HCT116 (cell line): ENCODE measurements at regions not wholly inside any gene's neighbourhood (a gene's known extent, or its start where the extent isn't known, plus 50 kb on each side); places are given as distances from the start of the nearest gene placed in this dataset.

Experiments used
- ATAC-seq: fragments of 200-7000 bp; cut with Tn5 transposase; 2 replicates; pipeline ENCODE4 v1.9.1; 2020; ENCODE audit warnings: mild to moderate bottlenecking, moderate library complexity
- BruUV-seq: library from RNA; stranded (reverse); fragments of 400-500 nt; replicated peaks from 2 replicates; lab custom pipeline; 2021; lab: Mats Ljungman, UMichigan
- CTCF ChIA-PET: fragments of 300-600 bp; sonication (Branson Sonifier 250); formaldehyde crosslinking; loops from one replicate; lab custom pipeline; 2021; ENCODE audit warnings: antibody characterized with exemption; lab: Charles Lee
- POLR2A ChIA-PET: fragments of 300-600, 350-600 bp; sonication (Branson Sonifier 250); formaldehyde crosslinking; loops from one replicate; lab custom pipeline; 2021; ENCODE audit warnings: antibody characterized with exemption; lab: Charles Lee
- RAD21 ChIA-PET, 2 experiments: fragments of 300-600 bp; sonication (Branson Sonifier 250); formaldehyde crosslinking; loops; one replicate each; lab custom pipeline; 2023; ENCODE audit warnings: low total read pairs in 2 of 2; ENCODE audit not compliant: uncharacterized antibody in 2 of 2, unreplicated experiment in 2 of 2, low non-redundant PET in 1 of 2; lab: Charles Lee
- DNase-seq: peaks from one replicate; pipeline ENCODE4 v3.0.0-alpha.2; 2010; ENCODE audit warnings: low read depth, low spot score
- H2AFZ ChIP-seq: fragments of 200-600 bp; shearing (Covaris generic), sonication (generic); 2 replicates; pipeline ENCODE4 v1.6.1; 2017; ENCODE audit warnings: low read depth, mixed run types, mixed read lengths, antibody characterized with exemption, low read length; ENCODE audit not compliant: poor library complexity, severe bottlenecking
- H3K27ac ChIP-seq: 2 replicates; pipeline ENCODE4 v1.5.1; 2012; ENCODE audit warnings: low read depth, low read length
- H3K27me3 ChIP-seq: fragments of 200-600 bp; sonication (generic); 2 replicates; pipeline ENCODE4 v1.6.1; 2016; ENCODE audit warnings: mixed run types, low read length, mixed read lengths; ENCODE audit not compliant: insufficient read depth
- H3K36me3 ChIP-seq, 2 experiments: fragments of 200-500 bp in 1 of 2; fragments of 200-600 bp in 1 of 2; sonication (Bioruptor generic) in 1 of 2; sonication (generic) in 1 of 2; 2 replicates each; pipeline versions ENCODE4 v1.5.1 to v1.6.1; 2014 to 2016; ENCODE audit warnings: low read length in 2 of 2, inconsistent platforms in 1 of 2, mixed read lengths in 1 of 2, mixed run types in 1 of 2; ENCODE audit not compliant: insufficient read depth in 2 of 2, control insufficient read depth in 1 of 2
- H3K4me1 ChIP-seq, 2 experiments: fragments of 200-600 bp in 1 of 2; sonication (generic) in 1 of 2; 2 replicates each; pipeline versions ENCODE4 v1.5.1 to v1.6.1; 2012 to 2017; ENCODE audit warnings: low read length in 2 of 2, inconsistent platforms in 1 of 2, mild to moderate bottlenecking in 1 of 2, mixed read lengths in 1 of 2, mixed run types in 1 of 2, moderate library complexity in 1 of 2; ENCODE audit not compliant: insufficient read depth in 2 of 2, control insufficient read depth in 1 of 2
- H3K4me2 ChIP-seq: fragments of 200-600 bp; sonication (generic); 2 replicates; pipeline ENCODE4 v1.6.1; 2017; ENCODE audit warnings: mixed run types, low read length, mixed read lengths
- H3K4me3 ChIP-seq, 2 experiments: fragments of 200-600 bp in 1 of 2; sonication (generic) in 1 of 2; replicated peaks in 1 of 2; 2 replicates each; pipeline ENCODE4 v1.5.1; 2011 to 2016; ENCODE audit warnings: low read length in 2 of 2, control low read depth in 1 of 2, low read depth in 1 of 2, mild to moderate bottlenecking in 1 of 2, mixed read lengths in 1 of 2, mixed run types in 1 of 2
- H3K79me2 ChIP-seq: fragments of 200-600 bp; sonication (generic); 2 replicates; pipeline ENCODE4 v1.6.1; 2017; ENCODE audit warnings: mild to moderate bottlenecking, mixed run types, low read length, moderate library complexity, mixed read lengths; ENCODE audit not compliant: insufficient read depth
- H3K9ac ChIP-seq: fragments of 200-600 bp; sonication (generic); 2 replicates; pipeline ENCODE4 v1.6.1; 2016; ENCODE audit warnings: low read length, mixed read lengths
- H3K9me2 ChIP-seq: fragments of 200-600 bp; sonication (generic), shearing (Covaris generic); 2 replicates; pipeline ENCODE4 v1.6.1; 2017; ENCODE audit warnings: mixed run types, mild to moderate bottlenecking, moderate library complexity; ENCODE audit not compliant: insufficient read depth
- H3K9me3 ChIP-seq, 2 experiments: fragments of 200-500 bp in 1 of 2; fragments of 200-600 bp in 1 of 2; sonication (Bioruptor generic) in 1 of 2; sonication (generic) in 1 of 2; 2 replicates each; pipeline ENCODE4 v1.6.1; 2014 to 2017; ENCODE audit warnings: low read length in 2 of 2, mixed read lengths in 2 of 2, inconsistent platforms in 1 of 2, low read depth in 1 of 2, mild to moderate bottlenecking in 1 of 2, mixed run types in 1 of 2, moderate library complexity in 1 of 2; ENCODE audit not compliant: control insufficient read depth in 1 of 2, insufficient read depth in 1 of 2
- H4K20me1 ChIP-seq: fragments of 200-600 bp; sonication (generic), shearing (Covaris generic); 2 replicates; pipeline ENCODE4 v1.6.1; 2017; ENCODE audit warnings: mixed run types, mild to moderate bottlenecking, moderate library complexity; ENCODE audit not compliant: insufficient read depth
- CBX3 ChIP-seq: IDR thresholded peaks from 2 replicates; pipeline ENCODE4 v1.6.1; 2012; ENCODE audit warnings: low read depth
- CEBPB ChIP-seq: IDR thresholded peaks from 2 replicates; pipeline ENCODE4 v1.6.1; 2012; ENCODE audit warnings: low read depth
- ELF1 ChIP-seq: IDR thresholded peaks from 2 replicates; pipeline ENCODE4 v1.6.1; 2012; ENCODE audit warnings: low read depth, borderline replicate concordance
- EZH2 ChIP-seq: fragments of 200-600 bp; sonication (generic); IDR thresholded peaks from 2 replicates; pipeline ENCODE4 v1.6.1; 2017; ENCODE audit warnings: antibody characterized with exemption, mixed run types
- EZH2phosphoT487 ChIP-seq: fragments of 200-600 bp; IDR thresholded peaks from 2 replicates; pipeline ENCODE4 v1.6.1; 2018; ENCODE audit warnings: antibody characterized with exemption, borderline replicate concordance
- RAD21 ChIP-seq: IDR thresholded peaks from 2 replicates; pipeline ENCODE4 v1.6.1; 2012; ENCODE audit warnings: low read depth, mild to moderate bottlenecking
- SIN3A ChIP-seq: IDR thresholded peaks from 2 replicates; pipeline ENCODE4 v1.6.1; 2012; ENCODE audit warnings: low read depth
- SP1 ChIP-seq: IDR thresholded peaks from 2 replicates; pipeline ENCODE4 v1.6.1; 2012; ENCODE audit warnings: low read depth
- TCF7L2 ChIP-seq: IDR thresholded peaks from 2 replicates; pipeline ENCODE4 v1.7.0; 2011; ENCODE audit warnings: borderline replicate concordance, inconsistent platforms; ENCODE audit not compliant: insufficient read depth, insufficient read length; ENCODE audit errors: extremely low read depth
- YY1 ChIP-seq: IDR thresholded peaks from 2 replicates; pipeline ENCODE4 v1.6.1; 2011; ENCODE audit warnings: low read length, low read depth, moderate library complexity, mild to moderate bottlenecking; ENCODE audit not compliant: insufficient replicate concordance; ENCODE audit errors: extremely low read depth
- ZNF274 ChIP-seq: fragments of 200-500 bp; sonication (Bioruptor generic); IDR thresholded peaks from 2 replicates; pipeline ENCODE4 v1.6.1; 2014; ENCODE audit warnings: mild to moderate bottlenecking, low read depth, low read length, inconsistent platforms
- intact Hi-C: fragments of 100-400 bp; cut with micrococcal nuclease; formaldehyde crosslinking; loops from 2 replicates; pipeline ENCODE4 v1.10.0; 2022
- TF ChIP-seq, protein P1 (sequence below): IDR thresholded peaks from 2 replicates; pipeline ENCODE4 v1.6.1; 2012
- TF ChIP-seq, protein P2 (sequence below): IDR thresholded peaks from 2 replicates; pipeline ENCODE4 v1.6.1; 2011; ENCODE audit warnings: mild to moderate bottlenecking, low read length, moderate library complexity; ENCODE audit not compliant: insufficient replicate concordance; ENCODE audit errors: extremely low read depth
- TF ChIP-seq, protein P3 (sequence below): IDR thresholded peaks from 2 replicates; pipeline ENCODE4 v1.6.1; 2012; ENCODE audit warnings: low read depth

DNA sequence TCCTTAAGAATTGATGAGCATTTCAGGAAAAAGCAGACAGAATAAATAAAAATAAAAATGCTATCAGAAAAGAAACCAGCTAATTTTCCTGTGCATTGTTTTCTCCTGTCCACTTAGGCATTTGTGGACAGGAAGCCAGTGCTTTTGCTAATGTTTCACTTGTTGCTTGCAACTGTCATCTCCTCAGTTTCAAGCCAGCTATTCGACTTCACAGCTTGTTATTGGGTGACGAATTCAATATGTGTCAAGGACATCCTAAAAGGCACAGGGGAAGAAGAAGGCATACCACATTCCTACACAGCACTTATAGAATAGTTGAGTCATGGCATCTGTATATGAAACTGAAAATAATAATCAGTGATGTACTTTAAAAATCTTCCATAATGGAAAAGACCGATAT, 530.6 kb upstream of the KIRREL3 start:
- H3K9ac ChIP-seq, result no peak overlapping the region
- no peak overlapping the region for H3K4me2 ChIP-seq
- intact Hi-C loops, result no loop called here
- TF ChIP-seq CEBPB, result no peak
- no peak for TF ChIP-seq CBX3
- TF ChIP-seq TCF7L2, result no peak
- no peak for TF ChIP-seq EZH2
- TF ChIP-seq YY1, result no peak
- TF ChIP-seq, all 23 proteins: peak for 0
- no peaks in the 10 kb centered on the region for H3K27me3 ChIP-seq
- no TSS peak for BruUV-seq
- no peaks in the 10 kb centered on the region for H3K36me3 ChIP-seq
- H3K4me1 ChIP-seq, result no peaks in the 10 kb centered on the region
- no peak for DNase-seq
- H3K4me3 ChIP-seq, result no peak overlapping the region
- POLR2A ChIA-PET, result no interaction called here
- H3K9me2 ChIP-seq, result no peaks in the 10 kb centered on the region
- no peaks in the 10 kb centered on the region for H4K20me1 ChIP-seq
- no peaks in the 10 kb centered on the region for H3K79me2 ChIP-seq
- CTCF ChIA-PET, result no interaction called here
- RAD21 ChIA-PET, result no interaction called here
- H2AFZ ChIP-seq, result no peak overlapping the region
- ATAC-seq, result no peak
- H3K9me3 ChIP-seq, result peaks cover 4 to 16% of the 10 kb centered on the region in 2 experiments; a peak in 2 of 4 replicates
- H3K27ac ChIP-seq, result no peak overlapping the region

DNA sequence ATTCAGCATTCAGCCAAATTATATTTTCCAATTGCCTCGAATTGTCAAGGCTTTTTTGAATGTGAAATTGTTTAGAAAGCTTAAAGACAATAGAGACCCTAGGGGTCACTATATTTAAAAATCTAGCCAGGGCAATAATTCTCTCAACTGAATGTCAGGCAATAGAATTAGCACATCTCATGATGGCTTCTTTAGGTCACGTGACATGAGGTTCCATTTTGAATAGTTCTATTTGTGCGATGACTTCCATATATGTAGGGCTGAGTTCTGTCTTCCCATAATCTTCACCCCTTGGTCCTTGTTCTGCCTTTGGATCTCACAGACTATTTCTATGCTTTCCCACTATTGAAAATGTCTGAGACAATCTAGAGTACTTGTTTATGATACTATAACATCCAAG, 527.7 kb upstream of the KIRREL3 start:
- Histone ChIP-seq H3K4me3 (no peak overlapping the region), H3K36me3 (no peaks in the 10 kb centered on the region), H3K9me3 (peaks cover 0 to 17% of the 10 kb centered on the region in 2 experiments; a peak in 2 of 4 replicates), H4K20me1 (no peaks in the 10 kb centered on the region), H3K9ac (no peak overlapping the region), H3K4me1 (no peaks in the 10 kb centered on the region), H3K79me2 (no peaks in the 10 kb centered on the region), H3K27me3 (no peaks in the 10 kb centered on the region), H3K27ac (no peak overlapping the region), H3K4me2 (no peak overlapping the region), H2AFZ (no peak overlapping the region), H3K9me2 (no peaks in the 10 kb centered on the region)
- no peak for DNase-seq
- no TSS peak for BruUV-seq
- intact Hi-C loops, result no loop called here
- ChIA-PET RAD21 (no interaction called here), POLR2A (no interaction called here), CTCF (no interaction called here)
- no peak for ATAC-seq
- no peak for TF ChIP-seq EZH2phosphoT487
- no peak for TF ChIP-seq ELF1
- TF ChIP-seq SP1, result no peak
- TF ChIP-seq, protein P1, sequence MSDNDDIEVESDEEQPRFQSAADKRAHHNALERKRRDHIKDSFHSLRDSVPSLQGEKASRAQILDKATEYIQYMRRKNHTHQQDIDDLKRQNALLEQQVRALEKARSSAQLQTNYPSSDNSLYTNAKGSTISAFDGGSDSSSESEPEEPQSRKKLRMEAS, result no peak
- TF ChIP-seq, protein P2, sequence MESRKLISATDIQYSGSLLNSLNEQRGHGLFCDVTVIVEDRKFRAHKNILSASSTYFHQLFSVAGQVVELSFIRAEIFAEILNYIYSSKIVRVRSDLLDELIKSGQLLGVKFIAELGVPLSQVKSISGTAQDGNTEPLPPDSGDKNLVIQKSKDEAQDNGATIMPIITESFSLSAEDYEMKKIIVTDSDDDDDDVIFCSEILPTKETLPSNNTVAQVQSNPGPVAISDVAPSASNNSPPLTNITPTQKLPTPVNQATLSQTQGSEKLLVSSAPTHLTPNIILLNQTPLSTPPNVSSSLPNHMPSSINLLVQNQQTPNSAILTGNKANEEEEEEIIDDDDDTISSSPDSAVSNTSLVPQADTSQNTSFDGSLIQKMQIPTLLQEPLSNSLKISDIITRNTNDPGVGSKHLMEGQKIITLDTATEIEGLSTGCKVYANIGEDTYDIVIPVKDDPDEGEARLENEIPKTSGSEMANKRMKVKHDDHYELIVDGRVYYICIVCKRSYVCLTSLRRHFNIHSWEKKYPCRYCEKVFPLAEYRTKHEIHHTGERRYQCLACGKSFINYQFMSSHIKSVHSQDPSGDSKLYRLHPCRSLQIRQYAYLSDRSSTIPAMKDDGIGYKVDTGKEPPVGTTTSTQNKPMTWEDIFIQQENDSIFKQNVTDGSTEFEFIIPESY, result no peak
- no peak for TF ChIP-seq TCF7L2
- no peak for TF ChIP-seq ZNF274
- TF ChIP-seq SIN3A, result no peak
- no peak for TF ChIP-seq CBX3
- TF ChIP-seq, protein P3, sequence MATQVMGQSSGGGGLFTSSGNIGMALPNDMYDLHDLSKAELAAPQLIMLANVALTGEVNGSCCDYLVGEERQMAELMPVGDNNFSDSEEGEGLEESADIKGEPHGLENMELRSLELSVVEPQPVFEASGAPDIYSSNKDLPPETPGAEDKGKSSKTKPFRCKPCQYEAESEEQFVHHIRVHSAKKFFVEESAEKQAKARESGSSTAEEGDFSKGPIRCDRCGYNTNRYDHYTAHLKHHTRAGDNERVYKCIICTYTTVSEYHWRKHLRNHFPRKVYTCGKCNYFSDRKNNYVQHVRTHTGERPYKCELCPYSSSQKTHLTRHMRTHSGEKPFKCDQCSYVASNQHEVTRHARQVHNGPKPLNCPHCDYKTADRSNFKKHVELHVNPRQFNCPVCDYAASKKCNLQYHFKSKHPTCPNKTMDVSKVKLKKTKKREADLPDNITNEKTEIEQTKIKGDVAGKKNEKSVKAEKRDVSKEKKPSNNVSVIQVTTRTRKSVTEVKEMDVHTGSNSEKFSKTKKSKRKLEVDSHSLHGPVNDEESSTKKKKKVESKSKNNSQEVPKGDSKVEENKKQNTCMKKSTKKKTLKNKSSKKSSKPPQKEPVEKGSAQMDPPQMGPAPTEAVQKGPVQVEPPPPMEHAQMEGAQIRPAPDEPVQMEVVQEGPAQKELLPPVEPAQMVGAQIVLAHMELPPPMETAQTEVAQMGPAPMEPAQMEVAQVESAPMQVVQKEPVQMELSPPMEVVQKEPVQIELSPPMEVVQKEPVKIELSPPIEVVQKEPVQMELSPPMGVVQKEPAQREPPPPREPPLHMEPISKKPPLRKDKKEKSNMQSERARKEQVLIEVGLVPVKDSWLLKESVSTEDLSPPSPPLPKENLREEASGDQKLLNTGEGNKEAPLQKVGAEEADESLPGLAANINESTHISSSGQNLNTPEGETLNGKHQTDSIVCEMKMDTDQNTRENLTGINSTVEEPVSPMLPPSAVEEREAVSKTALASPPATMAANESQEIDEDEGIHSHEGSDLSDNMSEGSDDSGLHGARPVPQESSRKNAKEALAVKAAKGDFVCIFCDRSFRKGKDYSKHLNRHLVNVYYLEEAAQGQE, result no peak
- no peak for TF ChIP-seq YY1
- no peak for TF ChIP-seq RAD21
